ENCODE measurements at regions not wholly inside any gene's neighbourhood (a gene's known extent, or its start where the extent isn't known, plus 50 kb on each side); places are given as distances from the start of the nearest gene placed in this dataset.
"Not testable (repeated sequence)": the region's sequence is repeated elsewhere in the genome, so short reads cannot be mapped to it uniquely, and the experiment has no call there.

- Histone ChIP-seq H3K36me3 (replicated peaks; ENCODE audit: control insufficient read depth, insufficient read depth, low read length) (no peaks in the 10 kb centered on the region), H3K27me3 (ENCODE audit: control insufficient read depth, insufficient read depth, low read length) (no peaks in the 10 kb centered on the region), H3K4me3 (ENCODE audit: insufficient read depth, low read depth, low read length) (no peak overlapping the region)
- DNase-seq = no peak
These were observed 203.3 kb upstream of the AGTR1 start for GRCh38 chr3:148494451-148494850.

- Histone ChIP-seq H3K36me3 (replicated peaks; ENCODE audit: control insufficient read depth, insufficient read depth, low read length) (no peaks in the 10 kb centered on the region), H3K27me3 (ENCODE audit: control insufficient read depth, insufficient read depth, low read length) (no peaks in the 10 kb centered on the region), H3K4me3 (ENCODE audit: insufficient read depth, low read depth, low read length) (no peak overlapping the region)
- no peak for DNase-seq
These were observed 196.8 kb upstream of the AGTR1 start for GRCh38 chr3:148500881-148501280.

GRCh38 chr3:148510116-148510515 lies 187.6 kb upstream of the AGTR1 start:
- Histone ChIP-seq H3K36me3 (replicated peaks; ENCODE audit: control insufficient read depth, insufficient read depth, low read length) (no peaks in the 10 kb centered on the region), H3K27me3 (ENCODE audit: control insufficient read depth, insufficient read depth, low read length) (no peaks in the 10 kb centered on the region), H3K4me3 (ENCODE audit: insufficient read depth, low read depth, low read length) (no peak overlapping the region)
- DNase-seq = no peak

- DNase-seq = no peak
- H3K4me3 ChIP-seq (ENCODE audit: insufficient read depth, low read depth, low read length) = no peak overlapping the region
- no peaks in the 10 kb centered on the region for H3K27me3 ChIP-seq (ENCODE audit: control insufficient read depth, insufficient read depth, low read length)
- H3K36me3 ChIP-seq (replicated peaks; ENCODE audit: control insufficient read depth, insufficient read depth, low read length) = no peaks in the 10 kb centered on the region
These were observed 187.1 kb upstream of the AGTR1 start for GRCh38 chr3:148510561-148510960.

GRCh38 chr3:148512648-148513047 lies 185.1 kb upstream of the AGTR1 start:
- no peaks in the 10 kb centered on the region for H3K36me3 ChIP-seq (replicated peaks; ENCODE audit: control insufficient read depth, insufficient read depth, low read length)
- no peak overlapping the region for H3K4me3 ChIP-seq (ENCODE audit: insufficient read depth, low read depth, low read length)
- no peaks in the 10 kb centered on the region for H3K27me3 ChIP-seq (ENCODE audit: control insufficient read depth, insufficient read depth, low read length)
- no peak for DNase-seq

- DNase-seq = no peak
- no peak overlapping the region for H3K4me3 ChIP-seq (ENCODE audit: insufficient read depth, low read depth, low read length)
- H3K36me3 ChIP-seq (replicated peaks; ENCODE audit: control insufficient read depth, insufficient read depth, low read length) = no peaks in the 10 kb centered on the region
- H3K27me3 ChIP-seq (ENCODE audit: control insufficient read depth, insufficient read depth, low read length) = no peaks in the 10 kb centered on the region
These were observed 184.6 kb upstream of the AGTR1 start for GRCh38 chr3:148513096-148513543.

GRCh38 chr3:148518520-148518919 lies 179.2 kb upstream of the AGTR1 start:
- H3K4me3 ChIP-seq (ENCODE audit: insufficient read depth, low read depth, low read length) = no peak overlapping the region
- H3K36me3 ChIP-seq (replicated peaks; ENCODE audit: control insufficient read depth, insufficient read depth, low read length) = no peaks in the 10 kb centered on the region
- no peak for DNase-seq
- no peaks in the 10 kb centered on the region for H3K27me3 ChIP-seq (ENCODE audit: control insufficient read depth, insufficient read depth, low read length)

GRCh38 chr3:148525621-148526020 lies 172.1 kb upstream of the AGTR1 start:
- H3K27me3 ChIP-seq (ENCODE audit: control insufficient read depth, insufficient read depth, low read length); H3K36me3 ChIP-seq (replicated peaks; ENCODE audit: control insufficient read depth, insufficient read depth, low read length); H3K4me3 ChIP-seq (ENCODE audit: insufficient read depth, low read depth, low read length); DNase-seq: not testable (repeated sequence)

GRCh38 chr3:148528024-148528423 lies 169.7 kb upstream of the AGTR1 start:
- H3K27me3 ChIP-seq (ENCODE audit: control insufficient read depth, insufficient read depth, low read length) = no peaks in the 10 kb centered on the region
- no peak overlapping the region for H3K4me3 ChIP-seq (ENCODE audit: insufficient read depth, low read depth, low read length)
- no peaks in the 10 kb centered on the region for H3K36me3 ChIP-seq (replicated peaks; ENCODE audit: control insufficient read depth, insufficient read depth, low read length)
- DNase-seq = no peak

- Histone ChIP-seq H3K36me3 (replicated peaks; ENCODE audit: control insufficient read depth, insufficient read depth, low read length) (no peaks in the 10 kb centered on the region), H3K27me3 (ENCODE audit: control insufficient read depth, insufficient read depth, low read length) (no peaks in the 10 kb centered on the region), H3K4me3 (ENCODE audit: insufficient read depth, low read depth, low read length) (no peak overlapping the region)
- DNase-seq = no peak
These were observed 165.9 kb upstream of the AGTR1 start for GRCh38 chr3:148531836-148532235.

GRCh38 chr3:148532326-148532725 lies 165.4 kb upstream of the AGTR1 start:
- DNase-seq = no peak
- Histone ChIP-seq H3K27me3 (ENCODE audit: control insufficient read depth, insufficient read depth, low read length) (no peaks in the 10 kb centered on the region), H3K36me3 (replicated peaks; ENCODE audit: control insufficient read depth, insufficient read depth, low read length) (no peaks in the 10 kb centered on the region)

GRCh38 chr3:148532774-148533173 lies 164.9 kb upstream of the AGTR1 start:
- Histone ChIP-seq H3K4me3 (ENCODE audit: insufficient read depth, low read depth, low read length) (no peak overlapping the region), H3K27me3 (ENCODE audit: control insufficient read depth, insufficient read depth, low read length) (no peaks in the 10 kb centered on the region), H3K36me3 (replicated peaks; ENCODE audit: control insufficient read depth, insufficient read depth, low read length) (no peaks in the 10 kb centered on the region)
- DNase-seq = no peak

More at GRCh38 chr3:148532326-148532725, 165.4 kb upstream of the AGTR1 start:
- no peak overlapping the region for H3K4me3 ChIP-seq (ENCODE audit: insufficient read depth, low read depth, low read length)

- Histone ChIP-seq H3K27me3 (ENCODE audit: control insufficient read depth, insufficient read depth, low read length) (no peaks in the 10 kb centered on the region), H3K36me3 (replicated peaks; ENCODE audit: control insufficient read depth, insufficient read depth, low read length) (no peaks in the 10 kb centered on the region), H3K4me3 (ENCODE audit: insufficient read depth, low read depth, low read length) (no peak overlapping the region)
- DNase-seq = no peak
These were observed 163.4 kb upstream of the AGTR1 start for GRCh38 chr3:148534089-148534988.

GRCh38 chr3:148535001-148535400 lies 162.7 kb upstream of the AGTR1 start:
- no peak for DNase-seq
- no peaks in the 10 kb centered on the region for H3K27me3 ChIP-seq (ENCODE audit: control insufficient read depth, insufficient read depth, low read length)
- H3K4me3 ChIP-seq (ENCODE audit: insufficient read depth, low read depth, low read length) = no peak overlapping the region
- no peaks in the 10 kb centered on the region for H3K36me3 ChIP-seq (replicated peaks; ENCODE audit: control insufficient read depth, insufficient read depth, low read length)

- Histone ChIP-seq H3K4me3 (ENCODE audit: insufficient read depth, low read depth, low read length) (no peak overlapping the region), H3K36me3 (replicated peaks; ENCODE audit: control insufficient read depth, insufficient read depth, low read length) (no peaks in the 10 kb centered on the region), H3K27me3 (ENCODE audit: control insufficient read depth, insufficient read depth, low read length) (no peaks in the 10 kb centered on the region)
- DNase-seq = no peak
These were observed 157.4 kb upstream of the AGTR1 start for GRCh38 chr3:148540266-148540665.

Data from H7 (cell line).